Activated CD4-positive, alpha-beta T cell treated with anti-CD3 and anti-CD28 coated beads for 1 hour (primary cell): ENCODE measurements at regions not wholly inside any gene's neighbourhood (a gene's known extent, or its start where the extent isn't known, plus 50 kb on each side); places are given as distances from the start of the nearest gene placed in this dataset.

Experiments
- DNase-seq: peaks from one replicate; pipeline ENCODE4 v3.0.0-alpha.2; 2020

DNA sequence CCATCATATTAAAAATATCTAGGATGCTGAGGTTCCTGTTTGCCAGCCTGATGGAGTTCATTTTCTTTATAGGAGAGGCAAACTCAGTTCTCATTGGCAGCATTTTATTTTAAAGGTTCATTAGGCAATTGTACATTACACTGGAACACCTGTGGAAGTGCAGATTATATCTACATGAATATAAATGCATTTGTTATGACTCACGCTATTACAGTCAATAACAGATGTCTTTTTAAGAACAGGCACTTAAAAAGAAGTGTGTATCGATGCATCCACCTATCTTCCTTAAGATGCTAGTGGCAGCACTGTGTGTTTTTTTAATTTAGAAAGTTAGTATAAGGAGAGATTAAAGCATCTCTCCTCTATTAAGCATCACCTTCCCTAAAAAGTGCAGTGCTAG, 276.5 kb downstream of the PRDM2 start:
- no peak for DNase-seq

DNA sequence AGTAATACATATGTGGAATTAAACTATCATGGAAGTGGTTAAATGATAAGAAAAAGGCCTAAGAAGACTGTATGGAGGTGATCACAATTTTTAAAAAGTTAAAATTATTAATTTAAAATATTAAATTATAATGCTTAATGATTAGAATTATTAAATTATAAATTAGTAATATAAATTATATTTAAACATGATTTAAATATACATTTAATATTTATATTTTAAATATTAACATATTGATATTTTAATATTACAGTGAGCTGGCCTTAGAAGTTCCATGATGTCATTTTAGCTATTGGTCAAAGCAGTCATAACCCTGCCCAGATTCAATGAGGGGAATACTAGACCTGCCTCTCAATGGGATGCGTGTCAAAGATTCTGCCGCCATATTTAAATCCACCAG, 281.2 kb downstream of the PRDM2 start:
- DNase-seq = no peak

DNA sequence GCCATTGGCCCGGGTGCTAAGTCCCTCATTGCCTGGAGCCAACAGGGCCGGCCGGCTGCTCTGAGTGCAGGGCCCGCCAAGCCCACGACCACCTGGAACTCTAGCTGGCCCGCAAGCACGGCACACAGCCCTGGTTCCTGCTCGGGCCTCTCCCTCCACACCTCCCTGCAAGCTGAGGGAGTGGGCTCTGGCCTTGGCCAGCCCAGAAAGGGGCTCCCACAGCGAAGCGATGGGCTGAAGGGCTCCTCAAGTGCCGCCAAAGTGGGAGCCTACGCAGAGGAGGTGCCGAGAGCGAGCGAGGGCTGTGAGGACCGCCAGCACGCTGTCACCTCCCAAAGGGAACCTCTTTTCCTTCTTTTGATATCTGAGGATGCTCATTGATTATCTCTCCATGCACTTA, 283.4 kb downstream of the PRDM2 start:
- no peak for DNase-seq

DNA sequence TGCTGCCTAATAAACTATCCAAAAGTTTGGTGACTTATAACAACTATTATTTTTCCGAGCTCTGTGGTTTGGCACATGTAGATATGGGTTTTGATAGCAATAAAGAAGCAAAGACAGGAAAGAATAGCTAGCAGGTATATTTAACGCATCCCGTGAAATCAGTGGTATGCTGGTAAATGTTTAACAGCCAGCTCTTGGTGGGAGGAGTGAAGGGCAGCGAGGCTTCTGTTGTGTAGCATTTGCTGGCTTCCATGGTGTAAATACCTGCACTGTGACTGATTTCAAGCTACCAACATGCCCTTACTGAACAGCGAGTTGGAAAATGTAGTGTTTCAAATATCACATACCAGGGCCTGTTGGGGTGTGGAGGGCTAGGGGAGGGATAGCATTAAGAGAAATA, 291.0 kb downstream of the PRDM2 start:
- no peak for DNase-seq

DNA sequence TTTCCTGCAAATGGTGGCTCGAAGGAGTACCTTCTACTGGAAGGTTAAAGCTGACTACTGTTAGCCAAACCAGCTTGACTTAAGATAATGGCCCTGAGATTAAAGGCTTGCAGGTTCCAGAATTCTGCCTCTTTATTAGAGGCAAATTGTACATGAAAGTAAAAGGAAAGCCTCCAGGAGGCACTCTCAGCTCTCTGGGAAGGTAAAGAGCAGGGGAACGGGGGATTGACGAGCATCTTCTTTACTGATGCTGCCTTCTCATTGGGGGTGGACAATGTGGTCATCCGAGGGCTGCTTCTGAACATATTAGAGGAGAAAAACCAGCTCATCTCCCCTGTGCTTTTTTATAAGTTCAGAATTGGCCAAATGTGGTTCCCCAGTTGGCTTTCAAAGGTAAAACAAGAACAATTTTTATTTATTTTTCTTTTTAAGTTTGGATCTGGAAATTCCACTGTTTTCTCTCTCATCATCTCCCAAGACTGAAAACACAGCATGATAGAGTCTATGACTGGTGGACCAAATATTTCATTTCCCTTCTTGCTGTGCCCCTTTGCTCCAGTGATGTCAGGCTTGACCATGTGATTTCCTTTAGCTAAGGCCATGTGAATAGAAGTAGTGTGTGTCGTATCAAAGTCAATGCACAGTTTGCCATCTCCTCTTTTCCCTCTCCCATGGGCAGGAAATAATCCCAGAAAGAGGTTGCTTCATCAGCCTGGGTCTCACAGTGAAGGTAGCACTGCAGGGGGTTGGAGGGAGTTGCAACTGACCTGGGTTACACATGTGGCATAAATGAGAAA, 292.7 kb downstream of the PRDM2 start:
- no peak for DNase-seq

DNA sequence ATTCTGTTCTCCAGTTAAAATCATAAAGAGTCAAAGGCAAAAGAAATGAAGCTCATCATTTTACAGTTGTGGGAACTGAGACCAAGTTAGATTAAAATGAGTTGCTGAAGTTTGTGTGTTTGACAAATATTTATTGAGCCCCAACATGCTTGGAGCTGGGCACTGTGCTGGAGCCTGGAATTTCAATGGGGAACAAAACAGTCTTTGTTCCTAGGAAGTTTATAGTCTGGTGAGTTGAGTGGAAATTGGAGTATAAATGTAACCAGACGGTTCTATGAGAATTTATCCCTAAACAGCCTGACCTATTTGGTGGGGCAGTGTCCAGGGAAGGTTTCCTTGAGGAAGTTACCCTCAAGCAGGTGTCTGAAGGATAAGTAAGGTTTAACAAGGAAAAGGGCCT, 294.4 kb downstream of the PRDM2 start:
- DNase-seq = no peak

DNA sequence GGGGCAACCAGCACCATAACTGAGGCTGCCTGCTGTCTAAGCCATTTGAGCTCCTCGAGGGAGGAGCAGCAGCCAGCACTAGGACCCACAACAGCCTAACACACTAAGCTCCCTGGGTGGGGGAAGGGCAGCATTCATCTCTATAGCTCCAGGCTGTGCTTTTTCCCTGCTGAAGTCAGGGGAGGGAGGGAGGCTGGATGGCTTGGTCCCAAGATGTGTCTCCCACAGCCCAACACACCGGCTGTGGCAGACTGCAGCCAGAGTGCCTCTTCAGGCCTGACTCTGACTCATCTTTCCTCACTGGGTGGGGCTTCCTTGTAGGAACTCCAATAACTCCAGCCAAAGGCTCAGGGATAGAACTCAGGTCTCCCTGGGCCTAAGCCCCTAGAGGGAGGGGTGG, 296.3 kb downstream of the PRDM2 start:
- no peak for DNase-seq

DNA sequence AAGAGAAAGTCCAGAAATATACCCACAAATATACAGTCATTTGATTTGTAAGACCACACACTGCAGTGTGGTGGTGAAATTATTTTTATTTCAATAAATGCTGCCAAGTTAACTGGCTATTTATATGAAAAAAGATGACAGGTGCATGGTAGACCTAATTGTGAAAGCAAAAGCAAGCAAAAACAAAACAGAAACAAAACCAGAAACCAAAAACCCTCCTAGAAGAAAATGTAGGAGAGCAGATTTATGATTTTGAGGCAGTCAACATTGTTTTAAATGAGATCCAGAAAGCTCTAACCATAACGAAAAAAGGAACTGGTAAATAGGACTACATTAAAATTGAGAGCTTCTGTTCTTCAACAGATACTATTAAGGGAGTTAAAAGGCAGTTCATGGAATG, 303.6 kb downstream of the PRDM2 start:
- DNase-seq = no peak

DNA sequence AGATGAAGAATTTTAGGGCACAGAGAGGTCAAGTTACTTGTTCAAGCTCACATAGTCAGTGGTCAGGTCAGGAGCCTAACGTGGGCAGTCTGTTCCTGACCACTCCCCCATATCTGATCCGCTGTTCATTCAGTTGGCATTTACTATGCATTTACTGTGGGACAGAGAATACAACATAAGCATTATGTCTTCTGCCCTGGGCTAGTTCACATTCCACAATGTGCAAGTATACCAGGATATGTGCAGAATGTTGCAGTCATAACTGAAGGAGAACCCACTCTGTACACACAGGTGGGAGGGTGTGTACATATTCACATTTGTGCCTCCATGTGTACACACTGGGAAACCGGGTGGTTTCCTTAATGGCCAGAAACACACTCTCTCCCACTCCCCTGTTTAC, 309.6 kb downstream of the PRDM2 start:
- no peak for DNase-seq

DNA sequence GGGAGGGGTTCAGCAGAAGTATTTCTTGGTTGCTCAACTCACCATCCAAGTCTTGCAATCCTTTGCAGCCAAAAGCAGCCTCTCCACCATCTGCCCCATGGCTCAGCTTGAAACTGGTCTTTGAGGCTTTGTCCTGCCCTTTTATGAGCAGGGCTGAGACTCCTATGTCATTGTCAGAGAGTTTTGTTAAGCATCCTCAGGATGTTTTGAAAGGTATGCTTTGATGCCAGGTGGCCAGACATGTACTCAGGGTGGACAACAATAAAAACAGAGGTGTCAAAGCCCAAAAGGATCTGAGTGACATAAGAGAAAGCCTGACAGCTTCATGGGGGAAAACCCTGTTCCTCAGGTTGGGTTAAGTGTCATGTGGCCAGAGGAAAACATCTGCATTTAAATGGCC, 310.5 kb downstream of the PRDM2 start:
- no peak for DNase-seq

DNA sequence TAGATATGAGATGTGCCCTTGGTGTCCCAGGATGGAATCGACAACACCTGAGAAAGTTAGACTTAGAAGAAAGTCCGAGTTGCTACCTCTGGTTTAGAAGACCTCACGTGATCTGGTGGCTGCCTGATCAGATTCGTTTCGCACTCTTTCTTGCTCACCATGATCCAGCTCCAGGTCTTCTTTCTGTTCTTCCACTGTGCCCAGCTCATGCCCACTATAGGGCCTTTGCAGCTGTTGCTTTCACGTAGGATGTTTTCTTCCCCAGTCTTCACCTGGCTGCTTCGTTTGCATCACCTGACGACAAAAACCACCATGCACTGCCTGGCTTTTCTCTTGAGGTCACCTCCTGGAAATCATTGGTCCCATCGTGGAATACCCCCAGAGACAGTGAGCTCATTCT, 311.1 kb downstream of the PRDM2 start:
- no peak for DNase-seq

DNA sequence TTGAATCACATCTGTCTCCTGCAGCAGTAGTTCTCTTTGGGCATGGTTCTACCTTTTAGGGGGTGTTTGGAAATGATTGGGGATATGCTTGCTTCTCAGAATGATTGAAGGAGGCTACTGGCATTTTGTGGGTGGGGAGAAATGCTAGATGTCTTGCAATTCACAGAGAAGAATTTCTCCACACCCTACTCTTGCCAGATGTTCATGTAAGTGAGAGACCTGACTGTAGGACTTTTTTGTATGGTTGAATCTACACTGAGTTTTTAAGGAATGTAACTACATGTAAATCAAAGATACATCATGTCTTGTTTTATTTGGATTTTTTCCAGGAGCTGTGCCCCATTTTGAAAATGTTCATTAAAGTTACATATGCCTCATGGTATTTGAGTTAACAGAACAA, 311.9 kb downstream of the PRDM2 start:
- no peak for DNase-seq

DNA sequence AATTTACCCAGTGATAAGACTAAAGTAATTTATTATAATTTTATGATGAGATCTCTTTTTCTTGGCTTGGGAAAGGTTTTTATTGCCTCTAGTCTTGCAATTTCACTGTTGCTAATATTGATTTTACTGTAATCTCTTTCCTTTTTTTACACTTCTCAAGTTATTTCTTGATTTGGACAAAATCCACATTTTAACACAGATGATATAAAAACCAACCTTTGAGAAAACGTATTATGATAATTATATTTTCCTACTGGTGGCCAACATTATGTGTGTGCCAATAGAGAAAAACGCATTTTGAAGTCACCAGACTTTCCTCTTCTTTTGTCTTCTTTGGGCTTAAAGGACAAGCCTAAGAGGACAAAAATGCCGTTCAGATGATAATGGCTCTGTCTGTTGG, 314.9 kb downstream of the PRDM2 start:
- no peak for DNase-seq

DNA sequence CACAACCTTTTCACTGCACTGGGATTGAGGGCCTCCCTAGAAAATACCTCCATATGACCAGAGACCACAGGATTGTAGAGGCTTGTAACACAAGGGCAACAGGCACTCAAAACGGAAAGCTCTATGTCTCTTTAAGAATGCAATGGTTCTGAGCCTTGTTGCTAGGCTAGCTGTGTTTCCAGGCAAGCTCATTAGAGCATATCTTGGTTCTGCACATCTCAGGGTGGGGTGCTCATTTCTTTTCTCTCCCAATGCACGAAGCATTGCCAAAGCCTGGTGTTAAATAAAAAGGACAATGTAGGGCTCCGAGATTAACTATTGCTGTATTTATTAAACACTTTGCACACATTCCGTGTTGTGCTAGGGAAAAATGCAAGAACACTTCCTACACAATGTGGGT, 315.9 kb downstream of the PRDM2 start:
- DNase-seq = no peak

DNA sequence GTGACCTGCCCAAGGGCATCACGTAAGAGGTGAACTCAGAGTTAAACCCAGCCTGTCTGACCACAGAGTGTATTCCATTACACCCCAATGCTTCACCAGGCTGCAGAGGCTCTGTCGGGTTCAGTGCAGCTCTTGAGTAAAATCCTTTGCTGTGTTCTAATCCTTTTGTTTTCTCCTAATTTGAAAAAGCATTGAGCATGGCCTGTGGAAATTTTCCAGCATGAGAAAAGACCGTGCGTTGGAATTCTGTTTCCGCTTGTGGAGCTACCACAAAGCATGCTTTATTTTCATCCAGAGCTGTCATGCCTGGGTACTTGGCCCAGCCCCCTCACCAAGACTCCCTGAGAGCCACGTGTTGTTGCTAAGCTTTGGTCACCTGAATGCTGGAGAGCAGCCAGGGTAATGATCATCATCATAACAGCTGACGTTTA, 317.6 kb downstream of the PRDM2 start:
- DNase-seq = no peak

DNA sequence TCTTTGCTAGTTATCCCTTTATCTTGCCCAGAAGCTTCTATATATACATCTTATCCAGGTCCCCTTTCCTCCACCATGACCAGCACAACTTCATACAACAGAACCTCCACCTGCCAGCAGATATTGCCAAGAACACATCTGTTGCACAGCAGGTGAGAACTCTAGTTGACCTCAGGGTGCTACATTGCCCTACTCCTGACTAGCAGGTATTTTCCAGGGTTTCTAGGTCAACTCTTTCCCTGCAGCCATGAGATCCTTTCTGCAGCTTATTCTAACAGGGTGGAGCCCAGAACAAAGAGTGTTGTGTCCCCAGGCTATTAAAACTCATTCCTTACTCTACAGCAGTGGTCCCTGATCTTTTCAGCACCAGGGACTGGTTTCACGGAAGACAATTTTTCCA, 319.5 kb downstream of the PRDM2 start:
- no peak for DNase-seq

DNA sequence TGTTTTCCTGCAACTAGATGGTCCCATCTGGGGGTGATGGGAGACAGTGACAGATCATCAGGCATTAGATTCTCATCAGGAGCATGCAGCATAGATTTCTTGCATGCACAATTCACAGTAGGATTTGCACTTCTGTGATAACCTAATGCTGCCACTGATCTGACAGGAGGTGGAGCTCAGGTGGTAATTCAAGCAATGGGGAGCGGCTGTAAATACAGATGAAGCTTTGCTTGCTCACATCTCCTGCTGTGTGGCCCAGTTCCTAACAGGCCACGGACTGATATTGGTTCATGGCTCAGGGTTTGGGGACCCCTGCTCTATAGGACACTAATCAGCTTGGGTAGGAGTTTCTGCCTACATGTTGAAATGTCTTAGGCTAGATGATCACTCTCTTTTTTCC, 320.0 kb downstream of the PRDM2 start:
- DNase-seq = no peak

DNA sequence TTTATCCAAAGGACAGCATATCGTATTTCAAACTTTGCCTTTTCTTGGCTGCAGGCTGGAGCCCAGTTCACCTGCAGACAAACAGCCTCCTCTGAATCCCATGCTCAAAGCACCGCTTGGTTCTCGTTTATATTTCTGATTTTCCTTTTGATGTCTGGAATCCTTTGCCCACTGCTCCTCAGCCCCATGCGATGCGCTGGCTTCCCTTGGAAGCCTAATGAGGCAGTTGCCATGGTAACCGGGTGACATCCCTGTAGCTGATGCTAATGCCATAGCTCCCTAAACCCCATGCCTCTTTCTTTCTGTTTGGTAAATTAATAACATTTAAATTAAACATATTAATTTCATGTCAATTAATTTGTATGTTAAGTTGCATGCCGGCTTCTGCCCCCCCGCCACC, 327.1 kb downstream of the PRDM2 start:
- no peak for DNase-seq

DNA sequence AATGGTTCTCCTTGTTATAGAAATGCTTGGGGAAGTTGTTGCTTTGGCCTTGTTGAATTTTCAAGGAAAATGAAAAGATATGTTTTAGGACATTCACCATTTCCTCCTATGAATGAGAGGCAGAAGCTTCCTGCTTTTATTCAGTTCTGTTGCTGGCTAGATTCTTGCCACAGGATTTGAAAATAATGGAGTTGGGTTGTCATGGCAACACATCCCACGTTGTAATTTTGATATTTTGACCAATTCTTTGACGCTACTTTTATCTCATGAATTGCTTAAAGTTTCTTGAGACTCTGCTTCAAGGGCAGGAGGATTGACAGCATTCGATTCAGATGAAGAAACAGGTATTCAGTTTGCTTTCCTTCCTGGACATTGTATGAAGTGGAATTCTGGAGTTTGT, 331.5 kb downstream of the PRDM2 start:
- no peak for DNase-seq

DNA sequence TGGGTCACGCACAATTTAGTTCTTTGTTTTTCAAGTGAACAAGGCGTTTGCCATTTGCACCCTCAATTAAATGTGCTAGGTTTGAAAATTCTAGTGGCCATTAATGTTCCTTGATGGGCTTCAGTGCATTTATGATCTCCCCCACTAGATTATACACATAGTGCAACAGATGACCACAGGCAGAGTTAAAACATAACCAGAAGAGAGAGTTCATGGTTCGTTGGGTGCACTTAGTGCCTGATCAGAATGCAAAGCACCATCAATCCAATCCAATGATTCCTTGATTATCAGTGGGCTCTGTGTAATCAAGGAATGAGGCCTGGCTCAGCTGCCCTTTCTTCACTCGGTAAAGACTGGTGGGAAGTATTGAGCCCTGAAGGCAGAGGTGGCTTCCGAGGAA, 334.5 kb downstream of the PRDM2 start:
- no peak for DNase-seq

DNA sequence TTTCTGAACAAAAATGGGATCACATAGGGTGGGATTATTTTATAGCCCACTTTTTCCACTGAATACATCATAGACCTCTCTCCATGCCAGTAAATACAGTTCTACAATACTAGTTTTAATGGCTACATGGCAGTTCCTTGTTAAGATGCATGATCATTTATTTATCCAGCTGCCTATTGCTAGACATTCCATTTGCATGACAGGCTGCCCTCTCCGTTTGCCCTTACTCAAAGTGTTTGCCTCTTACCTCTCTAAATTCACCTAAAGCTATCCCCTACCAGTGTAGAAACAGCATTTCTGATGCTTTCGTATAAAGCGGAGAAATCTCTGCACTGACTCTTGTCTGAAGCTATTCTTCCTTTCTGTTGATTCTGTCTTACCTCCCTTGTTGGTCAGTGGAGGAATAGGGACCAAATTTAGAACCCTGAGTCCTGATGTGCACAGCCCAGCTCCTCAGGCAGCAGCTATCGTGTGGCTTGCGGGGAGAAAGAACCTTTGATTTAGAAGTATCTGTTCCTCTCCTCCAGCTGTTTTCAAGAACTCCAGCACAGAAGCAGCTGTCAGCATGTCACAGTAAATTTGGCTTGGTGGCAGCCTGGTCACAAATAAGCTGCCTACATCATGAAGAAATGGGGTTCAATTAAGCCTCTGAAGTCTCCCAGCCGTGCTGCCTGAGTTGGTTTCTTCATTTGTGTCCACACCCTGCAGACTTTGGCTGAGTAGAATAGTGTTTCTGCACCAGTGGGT, 337.3 kb downstream of the PRDM2 start:
- DNase-seq = no peak

DNA sequence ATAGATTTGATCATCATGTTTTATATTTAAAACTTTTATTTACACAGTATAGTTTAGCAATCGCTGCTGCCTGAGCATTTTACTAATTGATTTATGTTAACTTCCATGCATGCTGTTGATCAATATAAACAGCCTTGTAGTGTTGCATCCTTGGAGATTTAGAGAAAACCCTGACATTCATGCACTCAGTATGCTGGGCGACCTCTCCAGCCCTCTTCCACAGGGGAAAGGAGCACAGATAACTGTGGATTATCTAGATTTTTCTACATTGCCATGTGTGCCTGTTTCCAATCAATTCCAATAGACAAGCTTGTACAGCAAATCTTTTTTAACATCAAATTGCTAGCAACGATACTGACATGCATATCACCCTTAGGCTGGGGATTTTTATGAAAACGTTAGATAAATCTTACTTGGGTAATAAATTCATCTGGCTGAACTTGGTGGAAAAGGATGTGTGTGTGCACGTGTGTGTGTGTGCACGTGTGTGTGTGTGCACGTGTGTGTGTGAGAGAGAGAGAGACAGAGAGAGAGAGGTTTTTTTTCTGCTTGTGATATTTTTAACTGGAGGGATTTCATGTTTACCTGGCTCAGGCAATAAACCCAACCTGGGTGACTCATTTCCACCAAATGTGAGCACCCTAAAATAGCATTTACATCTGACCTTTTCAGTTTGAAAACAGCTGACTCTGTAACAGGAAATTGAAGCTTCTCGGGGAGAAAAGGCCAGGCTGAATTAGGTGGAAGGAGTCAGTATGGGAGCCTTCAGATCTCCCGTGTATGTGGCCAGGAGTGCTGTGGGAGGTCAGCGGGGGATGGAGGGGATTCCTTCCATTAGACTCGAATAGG, 339.8 kb downstream of the PRDM2 start:
- DNase-seq = no peak

DNA sequence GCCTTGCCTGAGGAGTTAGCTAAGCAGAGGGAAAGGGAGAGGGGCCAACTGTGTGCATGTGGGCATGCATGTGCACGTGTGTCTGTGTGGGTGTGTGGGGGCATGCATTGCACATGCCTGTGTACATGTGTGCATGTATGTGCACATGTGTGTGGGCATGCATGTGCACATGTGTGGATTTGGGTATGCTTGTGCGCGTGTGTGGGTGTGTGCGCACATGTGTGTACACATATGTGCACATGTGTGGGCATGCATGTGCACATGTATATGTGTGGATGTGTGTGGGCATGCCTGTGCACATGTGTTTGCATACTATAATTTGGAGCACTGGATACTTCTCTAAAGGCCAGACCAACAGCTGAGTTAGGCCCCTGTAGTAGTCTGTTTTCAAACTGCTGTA, 350.0 kb downstream of the PRDM2 start:
- DNase-seq = no peak
